Tibial artery (tissue), 4 donors: ENCODE measurements at regions not wholly inside any gene's neighbourhood (a gene's known extent, or its start where the extent isn't known, plus 50 kb on each side); places are given as distances from the start of the nearest gene placed in this dataset.

Experiments
- DNase-seq, 2 donors: peaks; one replicate each; pipeline ENCODE4 v3.0.0-alpha.2; 2019
- H3K27ac ChIP-seq, 2 donors: fragments of 200-600 bp; sonication (generic) in 1 of 2; 1 replicate in 1 of 2; 2 replicates in 1 of 2; pipeline ENCODE4 v1.5.1; 2018 to 2019; ENCODE audit warnings: mild to moderate bottlenecking in 1 of 2
- H3K27me3 ChIP-seq, 2 donors: fragments of 200-600 bp; sonication (generic) in 1 of 2; one replicate each; pipeline versions ENCODE4 v1.5.1 to v1.6.0; 2016 to 2019
- H3K36me3 ChIP-seq, 3 donors: fragments of 200-600 bp; sonication (generic) in 2 of 3; one replicate each; pipeline ENCODE4 v1.5.1; 2016 to 2019; ENCODE audit warnings: mild to moderate bottlenecking in 2 of 3
- H3K4me1 ChIP-seq, 4 donors: fragments of 200-600 bp; sonication (generic) in 2 of 4; 1 replicate in 3 of 4; 2 replicates in 1 of 4; pipeline ENCODE4 v1.5.1; 2016 to 2019
- H3K4me3 ChIP-seq, 2 donors: fragments of 200-600 bp; sonication (generic) in 1 of 2; 1 replicate in 1 of 2; 2 replicates in 1 of 2; pipeline ENCODE4 v1.5.1; 2018 to 2019; ENCODE audit warnings: mild to moderate bottlenecking in 2 of 2
- H3K9me3 ChIP-seq, 3 donors: fragments of 200-600 bp; sonication (generic) in 1 of 3; one replicate each; pipeline ENCODE4 v1.5.1; 2016 to 2019
- intact Hi-C: fragments of 100-400 bp; cut with DNase I; formaldehyde crosslinking; loops from one replicate; pipeline ENCODE4 v1.15.0; 2023; ENCODE audit warnings: low total_unique reads
- TF ChIP-seq, protein P1 (sequence below), 2 experiments: fragments of 200-600 bp in 1 of 2; fragments of 450-650 bp in 1 of 2; IDR thresholded peaks; one replicate each; pipeline ENCODE4 v1.5.1; 2017 to 2019; ENCODE audit warnings: antibody characterized with exemption in 2 of 2, mild to moderate bottlenecking in 1 of 2, moderate library complexity in 1 of 2

DNA sequence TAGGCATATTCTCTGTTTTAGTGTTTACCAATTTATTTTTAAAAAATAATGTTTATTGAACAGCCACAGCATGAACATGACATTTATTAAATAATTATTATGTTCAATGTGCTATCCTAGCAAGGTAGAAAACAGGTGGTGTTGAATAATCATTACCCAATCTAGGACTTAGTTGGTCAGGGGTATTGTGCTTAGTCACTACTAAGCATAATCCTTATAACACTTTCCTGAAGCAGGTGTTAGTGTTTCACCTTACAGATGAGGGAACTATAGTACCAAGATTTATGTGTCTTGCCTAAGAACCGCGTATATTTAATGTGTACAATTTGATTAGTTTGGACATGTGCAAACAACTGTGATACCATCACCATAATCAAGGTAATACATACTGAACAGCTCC is 1387.2 kb upstream of the ACO1 start:
- Histone ChIP-seq H3K27ac (no peak overlapping the region), H3K36me3 (no peaks in the 10 kb centered on the region), H3K27me3 (no peaks in the 10 kb centered on the region), H3K4me3 (no peak overlapping the region), H3K4me1 (no peaks in the 10 kb centered on the region), H3K9me3 (no peaks in the 10 kb centered on the region)
- DNase-seq, result no peak
- TF ChIP-seq, protein P1, sequence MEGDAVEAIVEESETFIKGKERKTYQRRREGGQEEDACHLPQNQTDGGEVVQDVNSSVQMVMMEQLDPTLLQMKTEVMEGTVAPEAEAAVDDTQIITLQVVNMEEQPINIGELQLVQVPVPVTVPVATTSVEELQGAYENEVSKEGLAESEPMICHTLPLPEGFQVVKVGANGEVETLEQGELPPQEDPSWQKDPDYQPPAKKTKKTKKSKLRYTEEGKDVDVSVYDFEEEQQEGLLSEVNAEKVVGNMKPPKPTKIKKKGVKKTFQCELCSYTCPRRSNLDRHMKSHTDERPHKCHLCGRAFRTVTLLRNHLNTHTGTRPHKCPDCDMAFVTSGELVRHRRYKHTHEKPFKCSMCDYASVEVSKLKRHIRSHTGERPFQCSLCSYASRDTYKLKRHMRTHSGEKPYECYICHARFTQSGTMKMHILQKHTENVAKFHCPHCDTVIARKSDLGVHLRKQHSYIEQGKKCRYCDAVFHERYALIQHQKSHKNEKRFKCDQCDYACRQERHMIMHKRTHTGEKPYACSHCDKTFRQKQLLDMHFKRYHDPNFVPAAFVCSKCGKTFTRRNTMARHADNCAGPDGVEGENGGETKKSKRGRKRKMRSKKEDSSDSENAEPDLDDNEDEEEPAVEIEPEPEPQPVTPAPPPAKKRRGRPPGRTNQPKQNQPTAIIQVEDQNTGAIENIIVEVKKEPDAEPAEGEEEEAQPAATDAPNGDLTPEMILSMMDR (IDR thresholded peaks at IDR 0.05), result no peak
- intact Hi-C loops, result no loop called here

DNA sequence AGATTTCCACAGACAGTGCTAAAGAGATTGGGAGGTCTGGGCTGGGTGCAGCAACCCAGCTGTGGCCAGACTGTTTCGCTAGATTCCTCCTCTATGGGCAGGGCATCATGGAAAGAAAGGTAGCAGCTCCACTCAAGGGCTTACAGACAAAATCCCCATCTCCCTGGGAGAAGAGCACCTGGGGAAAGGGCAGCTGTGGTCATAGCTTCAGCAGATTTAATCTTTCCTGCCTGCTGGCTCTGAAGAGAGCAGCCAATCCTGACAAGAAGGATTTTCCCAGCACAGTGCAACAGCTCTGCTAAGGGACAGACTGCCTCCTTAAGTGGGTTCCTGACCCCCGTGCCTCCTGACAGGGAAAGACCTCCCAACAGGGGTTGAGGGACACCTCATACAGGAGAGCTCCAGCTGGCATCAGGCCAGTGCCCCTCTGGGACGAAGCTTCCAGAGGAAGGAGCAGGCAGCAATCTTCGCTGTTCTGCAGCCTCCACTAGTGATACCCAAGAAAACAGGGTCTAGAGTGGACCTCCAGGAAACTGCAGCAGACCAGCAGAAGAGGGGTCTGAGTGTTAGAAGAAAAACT is 1379.3 kb upstream of the ACO1 start:
- TF ChIP-seq, protein P1 (IDR thresholded peaks at IDR 0.05), result no peak
- no peak overlapping the region for H3K4me3 ChIP-seq
- intact Hi-C loops, result no loop called here
- no peak for DNase-seq
- H3K4me1 ChIP-seq, result no peaks in the 10 kb centered on the region
- H3K27me3 ChIP-seq, result no peaks in the 10 kb centered on the region
- H3K27ac ChIP-seq, result no peak overlapping the region
- H3K9me3 ChIP-seq, result no peaks in the 10 kb centered on the region
- no peaks in the 10 kb centered on the region for H3K36me3 ChIP-seq

DNA sequence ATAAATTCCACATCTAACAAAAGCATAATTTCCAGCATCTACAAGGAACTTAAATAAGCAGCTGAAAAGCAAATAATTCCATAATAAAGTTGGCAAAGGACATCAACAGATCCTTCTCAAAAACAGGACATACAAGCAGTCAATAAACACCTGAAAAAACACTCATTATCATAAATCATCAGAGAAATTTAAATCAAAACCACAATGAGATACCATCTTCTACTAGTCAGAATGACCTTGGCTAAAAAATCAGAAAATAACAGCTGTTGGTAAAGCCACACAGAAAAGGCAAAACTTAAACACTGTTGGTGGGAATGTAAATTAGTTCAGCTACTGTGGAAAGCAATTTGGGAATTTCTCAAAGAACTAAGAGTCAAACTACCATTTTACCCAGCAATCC is 1371.1 kb upstream of the ACO1 start:
- TF ChIP-seq, protein P1 (IDR thresholded peaks at IDR 0.05), result no peak
- no peak overlapping the region for H3K4me3 ChIP-seq
- intact Hi-C loops, result no loop called here
- no peak for DNase-seq
- no peaks in the 10 kb centered on the region for H3K4me1 ChIP-seq
- H3K27ac ChIP-seq, result no peak overlapping the region
- no peaks in the 10 kb centered on the region for H3K9me3 ChIP-seq
- H3K27me3 ChIP-seq, result no peaks in the 10 kb centered on the region
- no peaks in the 10 kb centered on the region for H3K36me3 ChIP-seq

DNA sequence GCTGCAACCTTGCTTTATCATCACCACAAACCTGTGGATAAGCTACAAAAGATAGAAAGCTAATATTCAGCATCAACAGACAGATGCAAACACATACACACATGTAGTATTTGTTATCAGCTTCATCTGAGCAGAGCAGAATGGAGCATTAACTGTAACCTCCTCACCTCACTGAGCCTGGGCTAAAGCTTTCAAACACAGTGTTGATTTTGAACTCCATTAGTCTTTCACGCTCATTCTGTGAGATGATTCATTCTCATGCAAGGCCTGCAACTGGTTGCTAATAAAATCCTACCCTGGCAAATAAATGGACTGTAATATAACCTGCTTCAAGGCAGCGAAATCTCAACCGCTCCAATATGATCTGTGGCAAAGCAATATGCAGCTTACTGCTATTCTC is 1360.6 kb upstream of the ACO1 start:
- Histone ChIP-seq H3K27me3 (no peaks in the 10 kb centered on the region), H3K4me1 (no peaks in the 10 kb centered on the region), H3K36me3 (no peaks in the 10 kb centered on the region), H3K4me3 (no peak overlapping the region), H3K27ac (no peak overlapping the region), H3K9me3 (no peaks in the 10 kb centered on the region)
- intact Hi-C loops, result no loop called here
- no peak for DNase-seq
- TF ChIP-seq, protein P1 (IDR thresholded peaks at IDR 0.05), result no peak

DNA sequence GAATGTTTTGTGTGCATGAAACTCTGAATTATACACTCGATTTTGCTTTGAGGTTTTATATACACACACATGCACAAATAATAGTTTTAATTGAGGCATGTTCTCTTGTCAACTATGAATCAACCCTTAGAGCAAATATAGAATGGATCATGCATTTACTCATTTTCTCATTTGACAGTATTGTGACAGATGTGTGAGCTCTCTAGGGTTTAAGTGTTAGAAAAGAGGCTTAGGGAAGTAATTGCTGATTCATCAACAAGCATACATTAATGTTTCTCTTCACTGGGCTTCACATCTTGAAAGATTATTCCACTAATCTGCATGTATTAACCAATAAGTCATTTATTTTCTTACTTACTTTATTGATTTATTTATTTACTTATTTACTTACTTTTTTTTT is 1356.8 kb upstream of the ACO1 start:
- intact Hi-C loops, result no loop called here
- H3K4me1 ChIP-seq, result peaks cover 0 to 3% (median 0%) of the 10 kb centered on the region in 4 donors
- no peak overlapping the region for H3K27ac ChIP-seq
- no peaks in the 10 kb centered on the region for H3K36me3 ChIP-seq
- TF ChIP-seq, protein P1 (IDR thresholded peaks at IDR 0.05), result no peak
- no peaks in the 10 kb centered on the region for H3K9me3 ChIP-seq
- DNase-seq, result no peak
- H3K4me3 ChIP-seq, result no peak overlapping the region
- no peaks in the 10 kb centered on the region for H3K27me3 ChIP-seq

DNA sequence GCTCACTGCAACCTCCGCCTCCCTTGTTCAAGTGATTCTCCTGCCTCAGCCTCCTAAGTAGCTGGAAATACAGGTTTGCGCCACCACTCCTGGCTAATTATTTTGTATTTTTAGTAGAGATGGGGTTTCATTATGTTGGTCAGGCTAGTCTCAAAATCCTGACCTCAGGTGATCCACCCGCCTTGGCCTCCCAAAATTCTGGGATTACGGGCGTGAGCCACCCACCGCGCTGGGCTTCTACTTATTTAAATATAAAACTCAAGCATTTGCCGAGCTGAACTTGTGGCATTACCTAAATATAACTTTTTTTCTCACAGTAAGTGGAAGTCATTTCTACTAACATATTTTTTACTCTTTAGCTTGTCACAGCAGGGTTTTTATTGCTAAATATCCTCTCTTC is 1356.3 kb upstream of the ACO1 start:
- intact Hi-C loops, result no loop called here
- Histone ChIP-seq H3K27me3 (no peaks in the 10 kb centered on the region), H3K36me3 (no peaks in the 10 kb centered on the region), H3K27ac (no peak overlapping the region), H3K4me3 (no peak overlapping the region), H3K9me3 (no peaks in the 10 kb centered on the region), H3K4me1 (peaks cover 0 to 3% (median 0%) of the 10 kb centered on the region in 4 donors)
- no peak for DNase-seq
- TF ChIP-seq, protein P1 (IDR thresholded peaks at IDR 0.05), result no peak
